ENCODE measurements at regions not wholly inside any gene's neighbourhood (a gene's known extent, or its start where the extent isn't known, plus 50 kb on each side); places are given as distances from the start of the nearest gene placed in this dataset.

DNA sequence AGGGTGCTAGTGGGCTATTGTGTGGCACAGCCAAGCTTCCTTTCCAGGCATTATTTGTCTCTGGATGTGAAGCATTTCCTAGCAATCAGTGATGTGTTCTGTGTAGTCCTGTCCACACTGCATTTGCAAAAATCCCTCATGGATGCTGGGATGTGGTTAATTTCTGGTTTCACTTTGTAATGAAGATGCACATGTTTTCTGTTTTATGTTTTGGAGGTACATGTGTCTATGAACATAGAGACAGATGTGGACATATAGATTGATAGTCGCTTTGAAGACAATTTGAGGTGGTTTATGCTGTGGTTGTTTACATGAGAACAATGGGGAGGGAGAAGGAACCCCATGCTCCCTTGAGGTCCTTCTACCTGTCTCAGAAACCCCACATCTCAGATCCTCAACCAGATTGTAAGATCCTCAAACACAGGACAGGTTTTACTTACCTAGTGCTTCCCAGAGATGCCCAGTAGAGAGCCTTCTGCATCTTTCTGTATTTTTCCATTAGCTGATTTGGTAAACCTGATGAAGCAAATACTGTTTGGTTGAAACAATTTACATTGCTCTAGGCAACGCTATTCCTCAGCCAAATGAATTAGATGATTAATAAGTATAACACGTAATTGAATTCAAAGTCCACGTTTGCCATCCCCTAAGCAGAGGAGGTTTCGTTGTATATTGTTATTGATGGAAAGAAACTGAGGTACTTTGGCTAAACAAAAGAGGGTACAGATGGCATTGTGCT lies 204.4 kb downstream of the SPP2 start:
- Histone ChIP-seq H3K4me3 (no peak overlapping the region), H3K27ac (no peak overlapping the region), H3K9me3 (replicated peaks in 1 of 3) (no peaks in the 10 kb centered on the region), H3K27me3 (no peaks in the 10 kb centered on the region), H3K36me3 (replicated peaks in 1 of 2) (no peaks in the 10 kb centered on the region), H3K4me1 (replicated peaks in 1 of 2) (no peaks in the 10 kb centered on the region)
- no peak for DNase-seq
- 80 to 85% (median 83%) methylated on average over 5 of the region's 5 CpGs for WGBS, 4 donors
- intact Hi-C loops (cut with DNase I) = no loop called here
- no peak for TF ChIP-seq POLR2A (IDR thresholded peaks at IDR 0.05)
- TF ChIP-seq, protein P1, sequence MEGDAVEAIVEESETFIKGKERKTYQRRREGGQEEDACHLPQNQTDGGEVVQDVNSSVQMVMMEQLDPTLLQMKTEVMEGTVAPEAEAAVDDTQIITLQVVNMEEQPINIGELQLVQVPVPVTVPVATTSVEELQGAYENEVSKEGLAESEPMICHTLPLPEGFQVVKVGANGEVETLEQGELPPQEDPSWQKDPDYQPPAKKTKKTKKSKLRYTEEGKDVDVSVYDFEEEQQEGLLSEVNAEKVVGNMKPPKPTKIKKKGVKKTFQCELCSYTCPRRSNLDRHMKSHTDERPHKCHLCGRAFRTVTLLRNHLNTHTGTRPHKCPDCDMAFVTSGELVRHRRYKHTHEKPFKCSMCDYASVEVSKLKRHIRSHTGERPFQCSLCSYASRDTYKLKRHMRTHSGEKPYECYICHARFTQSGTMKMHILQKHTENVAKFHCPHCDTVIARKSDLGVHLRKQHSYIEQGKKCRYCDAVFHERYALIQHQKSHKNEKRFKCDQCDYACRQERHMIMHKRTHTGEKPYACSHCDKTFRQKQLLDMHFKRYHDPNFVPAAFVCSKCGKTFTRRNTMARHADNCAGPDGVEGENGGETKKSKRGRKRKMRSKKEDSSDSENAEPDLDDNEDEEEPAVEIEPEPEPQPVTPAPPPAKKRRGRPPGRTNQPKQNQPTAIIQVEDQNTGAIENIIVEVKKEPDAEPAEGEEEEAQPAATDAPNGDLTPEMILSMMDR (IDR thresholded peaks at IDR 0.05) = no peak

DNA sequence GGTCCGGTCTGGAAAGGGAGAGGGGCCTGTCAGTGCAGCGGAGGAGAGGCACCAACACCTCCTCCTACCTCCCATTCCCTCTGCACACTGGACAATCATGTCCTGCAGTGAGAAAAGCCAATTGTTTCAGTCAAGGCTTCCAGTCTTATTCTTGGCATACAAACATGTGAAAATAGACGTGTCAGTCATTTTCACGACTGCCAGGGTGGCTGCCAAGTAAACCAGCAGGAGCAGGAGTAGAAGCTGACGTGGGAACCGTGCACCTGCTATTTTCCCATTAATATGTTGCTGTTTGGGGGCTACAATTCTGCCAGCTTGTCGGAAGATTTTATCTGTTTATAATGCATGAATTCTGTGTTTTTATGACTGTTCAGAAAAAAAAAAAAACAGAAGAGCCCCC lies 202.3 kb downstream of the SPP2 start:
- Histone ChIP-seq H3K36me3 (replicated peaks in 1 of 2) (no peaks in the 10 kb centered on the region), H3K27ac (no peak overlapping the region), H3K9me3 (replicated peaks in 1 of 3) (no peaks in the 10 kb centered on the region), H3K4me3 (no peak overlapping the region), H3K4me1 (replicated peaks in 1 of 2) (no peaks in the 10 kb centered on the region), H3K27me3 (no peaks in the 10 kb centered on the region)
- no peak for DNase-seq
- TF ChIP-seq, protein P1 (IDR thresholded peaks at IDR 0.05) = no peak
- no peak for TF ChIP-seq POLR2A (IDR thresholded peaks at IDR 0.05)
- WGBS, 4 donors = 71 to 75% (median 75%) methylated on average over 7 of the region's 7 CpGs
- intact Hi-C loops (cut with DNase I) = no loop called here

DNA sequence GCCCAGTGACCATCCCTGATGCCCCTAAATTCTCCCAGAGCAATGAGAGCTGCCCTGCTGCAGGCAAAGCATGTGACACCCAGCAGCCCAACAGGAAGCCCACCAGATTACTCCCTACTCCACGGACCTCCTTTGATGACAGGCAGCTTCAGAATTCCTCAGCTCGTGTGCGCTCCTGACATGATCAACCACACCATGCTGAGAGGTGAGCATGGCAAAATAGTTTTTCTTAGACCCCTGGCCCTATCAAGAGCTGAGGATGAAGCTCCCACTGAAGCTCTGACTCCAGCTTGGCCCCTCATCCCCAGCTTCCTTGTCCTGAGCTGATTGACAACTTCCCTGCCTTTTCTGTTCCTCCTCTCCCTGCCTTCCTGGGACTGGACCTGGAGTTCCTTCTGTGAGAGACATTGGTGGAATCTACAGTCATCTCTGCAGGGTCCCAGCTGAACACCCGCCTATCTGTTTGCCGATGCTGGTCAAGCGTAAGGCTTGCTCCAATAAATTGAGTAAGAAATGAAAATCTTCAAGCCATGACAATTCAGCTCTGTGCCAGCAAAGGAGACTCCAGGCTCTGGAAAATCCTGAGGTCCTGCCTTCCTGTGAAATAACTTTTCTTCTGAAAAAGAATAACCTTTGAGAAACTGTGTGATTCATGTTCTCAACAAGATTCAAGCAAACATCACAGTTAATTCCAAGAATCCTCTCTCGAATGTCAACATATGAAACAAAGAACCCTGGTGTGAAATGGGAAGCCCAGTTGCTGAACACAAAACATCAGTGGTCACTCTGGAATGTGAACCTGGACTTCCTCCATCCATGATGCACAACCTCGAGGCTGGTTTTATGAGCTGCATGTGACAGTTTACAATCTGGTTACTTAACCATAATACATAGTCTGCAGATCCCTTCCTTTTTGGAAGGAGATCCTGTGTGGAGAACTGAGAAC lies 201.1 kb downstream of the SPP2 start:
- no peak overlapping the region for H3K4me3 ChIP-seq
- H3K9me3 ChIP-seq (replicated peaks in 1 of 3) = no peaks in the 10 kb centered on the region
- no peak overlapping the region for H3K27ac ChIP-seq
- no peaks in the 10 kb centered on the region for H3K27me3 ChIP-seq
- DNase-seq = no peak
- no peaks in the 10 kb centered on the region for H3K36me3 ChIP-seq (replicated peaks in 1 of 2)
- no peaks in the 10 kb centered on the region for H3K4me1 ChIP-seq (replicated peaks in 1 of 2)
- intact Hi-C loops (cut with DNase I) = no loop called here
- TF ChIP-seq, protein P1 (IDR thresholded peaks at IDR 0.05) = no peak
- TF ChIP-seq POLR2A (IDR thresholded peaks at IDR 0.05) = no peak
- 67 to 80% (median 76%) methylated on average over 7 to 8 of the region's 8 CpGs for WGBS, 4 donors

- no peak overlapping the region for H3K4me3 ChIP-seq
- intact Hi-C loops (cut with DNase I) = no loop called here
- no peaks in the 10 kb centered on the region for H3K9me3 ChIP-seq (replicated peaks in 1 of 3)
- no peaks in the 10 kb centered on the region for H3K27me3 ChIP-seq
- H3K4me1 ChIP-seq (replicated peaks in 1 of 2) = no peaks in the 10 kb centered on the region
- H3K36me3 ChIP-seq (replicated peaks in 1 of 2) = no peaks in the 10 kb centered on the region
- 49 to 71% (median 54%) methylated on average over 2 of the region's 2 CpGs for WGBS, 4 donors
- no peak for DNase-seq
- no peak for TF ChIP-seq POLR2A (IDR thresholded peaks at IDR 0.05)
- TF ChIP-seq, protein P1 (IDR thresholded peaks at IDR 0.05) = no peak
- H3K27ac ChIP-seq = no peak overlapping the region
Observed at GRCh38 chr2:234250926-234251325, 200.4 kb downstream of the SPP2 start.
